OCI-LY1 (cell line): ENCODE measurements at regions not wholly inside any gene's neighbourhood (a gene's known extent, or its start where the extent isn't known, plus 50 kb on each side); places are given as distances from the start of the nearest gene placed in this dataset.

Source experiments
- H2AFZ ChIP-seq: fragments of 200-600 bp; sonication (generic), shearing (Covaris generic); 2 replicates; pipeline ENCODE4 v1.6.0; 2014; ENCODE audit warnings: antibody characterized with exemption, mild to moderate bottlenecking, low read length
- H3F3A ChIP-seq: fragments of 200-600 bp; sonication (generic), shearing (Covaris generic); 2 replicates; pipeline ENCODE4 v1.6.0; 2014; ENCODE audit warnings: mild to moderate bottlenecking, antibody characterized with exemption, low read length, moderate library complexity; ENCODE audit not compliant: insufficient read depth
- H3K27ac ChIP-seq: fragments of 200-600 bp; sonication (generic); 2 replicates; pipeline ENCODE4 v1.5.1; 2014; ENCODE audit warnings: low read length, mixed run types, mild to moderate bottlenecking, low read depth; ENCODE audit not compliant: poor library complexity, severe bottlenecking
- H3K27me3 ChIP-seq: fragments of 200-600 bp; sonication (generic); 2 replicates; pipeline ENCODE4 v1.6.0; 2014; ENCODE audit warnings: antibody characterized with exemption, mild to moderate bottlenecking, low read length, moderate library complexity; ENCODE audit not compliant: insufficient read depth
- H3K36me3 ChIP-seq: fragments of 200-600 bp; sonication (generic); 2 replicates; pipeline ENCODE4 v1.6.1; 2014; ENCODE audit warnings: mild to moderate bottlenecking, antibody characterized with exemption, low read length, moderate library complexity, mixed read lengths; ENCODE audit not compliant: insufficient read depth
- H3K4me1 ChIP-seq: fragments of 200-600 bp; sonication (generic); 2 replicates; pipeline ENCODE4 v1.5.1; 2014; ENCODE audit warnings: mild to moderate bottlenecking, low read length, moderate library complexity; ENCODE audit not compliant: insufficient read depth, severe bottlenecking
- H3K4me2 ChIP-seq: fragments of 200-600 bp; sonication (generic), shearing (Covaris generic); 2 replicates; pipeline ENCODE4 v1.6.1; 2014; ENCODE audit warnings: low read length
- H3K4me3 ChIP-seq: fragments of 200-600 bp; sonication (generic); 2 replicates; pipeline ENCODE4 v1.5.1; 2014; ENCODE audit warnings: low read length, low read depth, mild to moderate bottlenecking, mixed read lengths; ENCODE audit not compliant: poor library complexity, severe bottlenecking
- H3K79me2 ChIP-seq: fragments of 200-600 bp; shearing (Covaris generic); 2 replicates; pipeline ENCODE4 v1.6.1; 2016; ENCODE audit warnings: mixed run types, low read length, mixed read lengths; ENCODE audit not compliant: insufficient read depth
- H3K9ac ChIP-seq: fragments of 200-600 bp; sonication (generic), shearing (Covaris generic); 2 replicates; pipeline ENCODE4 v1.6.1; 2014; ENCODE audit warnings: mild to moderate bottlenecking, low read length, mixed read lengths
- H3K9me2 ChIP-seq: fragments of 200-600 bp; sonication (generic), shearing (Covaris generic); 2 replicates; pipeline ENCODE4 v1.6.1; 2014; ENCODE audit warnings: low read depth, mild to moderate bottlenecking, low read length, mixed read lengths
- H3K9me3 ChIP-seq: fragments of 200-600 bp; shearing (Covaris generic); 2 replicates; pipeline ENCODE4 v1.6.1; 2014; ENCODE audit warnings: low read length, mixed read lengths
- H4K20me1 ChIP-seq: fragments of 200-600 bp; sonication (generic), shearing (Covaris generic); 2 replicates; pipeline ENCODE4 v1.6.0; 2016; ENCODE audit warnings: mild to moderate bottlenecking, low read length; ENCODE audit not compliant: insufficient read depth
- EZH2 ChIP-seq: fragments of 200-600 bp; sonication (generic), shearing (Covaris generic); IDR thresholded peaks from 2 replicates; pipeline ENCODE4 v1.8.0; 2017; ENCODE audit warnings: borderline replicate concordance, mixed run types, mild to moderate bottlenecking, antibody characterized with exemption, low read length, moderate library complexity, mixed read lengths
- TF ChIP-seq, protein P1 (sequence below): fragments of 200-600 bp; sonication (generic), shearing (Covaris generic); IDR thresholded peaks from 2 replicates; pipeline ENCODE4 v1.5.1; 2017; ENCODE audit warnings: mild to moderate bottlenecking, antibody characterized with exemption, low read length, moderate library complexity, mixed read lengths

DNA sequence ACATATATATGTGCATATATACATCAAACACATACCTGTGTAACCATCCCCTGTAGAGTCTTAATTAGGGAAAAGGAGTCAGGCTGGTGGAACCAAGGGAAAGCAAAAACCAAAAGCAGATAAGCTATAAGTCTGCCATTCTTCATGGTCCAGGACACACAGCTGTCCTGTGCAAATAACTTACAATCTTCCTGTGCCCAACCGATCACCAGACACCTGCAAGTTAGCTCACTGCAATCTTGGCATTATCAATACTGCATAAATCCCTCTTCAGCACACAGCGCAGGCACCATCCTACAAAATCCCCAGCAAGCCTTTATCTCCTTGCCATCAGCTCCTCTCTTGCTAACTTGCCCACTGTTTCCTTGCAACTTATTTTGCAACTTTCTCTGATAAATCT, 60.8 kb upstream of the DYNAP start:
- H2AFZ ChIP-seq: no peak overlapping the region
- H3F3A ChIP-seq: no peaks in the 10 kb centered on the region
- H4K20me1 ChIP-seq: no peaks in the 10 kb centered on the region
- H3K36me3 ChIP-seq: no peaks in the 10 kb centered on the region
- H3K27ac ChIP-seq: no peak overlapping the region
- TF ChIP-seq, protein P1, sequence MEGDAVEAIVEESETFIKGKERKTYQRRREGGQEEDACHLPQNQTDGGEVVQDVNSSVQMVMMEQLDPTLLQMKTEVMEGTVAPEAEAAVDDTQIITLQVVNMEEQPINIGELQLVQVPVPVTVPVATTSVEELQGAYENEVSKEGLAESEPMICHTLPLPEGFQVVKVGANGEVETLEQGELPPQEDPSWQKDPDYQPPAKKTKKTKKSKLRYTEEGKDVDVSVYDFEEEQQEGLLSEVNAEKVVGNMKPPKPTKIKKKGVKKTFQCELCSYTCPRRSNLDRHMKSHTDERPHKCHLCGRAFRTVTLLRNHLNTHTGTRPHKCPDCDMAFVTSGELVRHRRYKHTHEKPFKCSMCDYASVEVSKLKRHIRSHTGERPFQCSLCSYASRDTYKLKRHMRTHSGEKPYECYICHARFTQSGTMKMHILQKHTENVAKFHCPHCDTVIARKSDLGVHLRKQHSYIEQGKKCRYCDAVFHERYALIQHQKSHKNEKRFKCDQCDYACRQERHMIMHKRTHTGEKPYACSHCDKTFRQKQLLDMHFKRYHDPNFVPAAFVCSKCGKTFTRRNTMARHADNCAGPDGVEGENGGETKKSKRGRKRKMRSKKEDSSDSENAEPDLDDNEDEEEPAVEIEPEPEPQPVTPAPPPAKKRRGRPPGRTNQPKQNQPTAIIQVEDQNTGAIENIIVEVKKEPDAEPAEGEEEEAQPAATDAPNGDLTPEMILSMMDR: no peak
- no peak for TF ChIP-seq EZH2
- no peaks in the 10 kb centered on the region for H3K9me3 ChIP-seq
- no peaks in the 10 kb centered on the region for H3K79me2 ChIP-seq
- H3K9ac ChIP-seq: no peak overlapping the region
- no peaks in the 10 kb centered on the region for H3K4me1 ChIP-seq
- no peaks in the 10 kb centered on the region for H3K27me3 ChIP-seq
- H3K9me2 ChIP-seq: no peaks in the 10 kb centered on the region
- no peak overlapping the region for H3K4me3 ChIP-seq
- no peak overlapping the region for H3K4me2 ChIP-seq

GRCh38 chr18:54531402-54532065, 59.5 kb upstream of the DYNAP start:
- no peak overlapping the region for H3K27ac ChIP-seq
- H3K9me2 ChIP-seq: no peaks in the 10 kb centered on the region
- no peaks in the 10 kb centered on the region for H3F3A ChIP-seq
- no peak overlapping the region for H3K4me3 ChIP-seq
- no peaks in the 10 kb centered on the region for H3K4me1 ChIP-seq
- TF ChIP-seq EZH2: no peak
- H3K9ac ChIP-seq: no peak overlapping the region
- H3K27me3 ChIP-seq: no peaks in the 10 kb centered on the region
- no peaks in the 10 kb centered on the region for H4K20me1 ChIP-seq
- H3K79me2 ChIP-seq: no peaks in the 10 kb centered on the region
- H3K4me2 ChIP-seq: no peak overlapping the region
- no peak overlapping the region for H2AFZ ChIP-seq
- peaks cover 2% of the 10 kb centered on the region; the same call in 1 of the 2 replicates for H3K9me3 ChIP-seq
- no peaks in the 10 kb centered on the region for H3K36me3 ChIP-seq

- Histone ChIP-seq H3K4me3 (no peak overlapping the region), H2AFZ (no peak overlapping the region), H3K36me3 (no peaks in the 10 kb centered on the region)
Measured at GRCh38 chr18:54532222-54532621, 58.8 kb upstream of the DYNAP start.

More at GRCh38 chr18:54532222-54532621, 58.8 kb upstream of the DYNAP start:
- Histone ChIP-seq H3K79me2 (no peaks in the 10 kb centered on the region), H3K9ac (no peak overlapping the region), H3K4me2 (no peak overlapping the region), H3K27me3 (no peaks in the 10 kb centered on the region), H3K27ac (no peak overlapping the region), H3K9me3 (peaks cover 2% of the 10 kb centered on the region; the same call in 1 of the 2 replicates), H3K4me1 (no peaks in the 10 kb centered on the region), H3K9me2 (no peaks in the 10 kb centered on the region), H4K20me1 (no peaks in the 10 kb centered on the region), H3F3A (no peaks in the 10 kb centered on the region)
- TF ChIP-seq, protein P1: no peak
- TF ChIP-seq EZH2: no peak
